Left lung (tissue), 4 donors: ENCODE measurements at regions not wholly inside any gene's neighbourhood (a gene's known extent, or its start where the extent isn't known, plus 50 kb on each side); places are given as distances from the start of the nearest gene placed in this dataset.
A peak's percentile ranks its signal among the peaks of the same experiment; 100 is the strongest.

Experiments used
- ATAC-seq: fragments of 200-7000 bp; cut with Tn5 transposase; one replicate; pipeline ENCODE4 v1.9.1; 2020; ENCODE audit warnings: moderate library complexity
- DNase-seq, 4 donors: peaks; one replicate each; pipeline ENCODE4 v3.0.0-alpha.2; 2013 to 2020
- H3K27ac ChIP-seq, 2 donors: fragments of 200-600 bp; sonication (generic) in 1 of 2; one replicate each; pipeline versions ENCODE4 v1.5.0 to v1.8.0; 2020 to 2021
- H3K27me3 ChIP-seq, 2 donors: fragments of 200-600 bp; sonication (generic) in 1 of 2; one replicate each; pipeline versions ENCODE4 v1.5.0 to v1.8.0; 2020 to 2021
- H3K36me3 ChIP-seq, 2 donors: fragments of 200-600 bp; sonication (generic) in 1 of 2; one replicate each; pipeline versions ENCODE4 v1.5.0 to v1.8.0; 2020 to 2021
- H3K4me1 ChIP-seq, 2 donors: fragments of 200-600 bp; one replicate each; pipeline ENCODE4 v1.8.0; 2021
- H3K4me3 ChIP-seq, 2 donors: fragments of 200-600 bp; sonication (generic) in 1 of 2; one replicate each; pipeline versions ENCODE4 v1.5.0 to v1.8.0; 2020 to 2021; ENCODE audit warnings: mild to moderate bottlenecking in 1 of 2
- H3K9me3 ChIP-seq, 2 donors: fragments of 200-600 bp; sonication (generic) in 1 of 2; one replicate each; pipeline versions ENCODE4 v1.5.0 to v1.8.0; 2020 to 2021
- intact Hi-C, 2 donors: fragments of 100-400 bp; cut with DNase I; formaldehyde crosslinking; loops; one replicate each; pipeline versions ENCODE4 v1.11.2 to v1.14.2; 2022
- TF ChIP-seq, protein P1 (sequence below), 2 donors: fragments of 200-600 bp; sonication (generic) in 1 of 2; IDR thresholded peaks; one replicate each; pipeline versions ENCODE4 v1.5.0 to v1.8.0; 2021; ENCODE audit warnings: antibody characterized with exemption in 2 of 2
- donor health status: DM: no; HTN: yes; CAD: no.
- donor health status: DM: no; HTN: no; CAD: no.

DNA sequence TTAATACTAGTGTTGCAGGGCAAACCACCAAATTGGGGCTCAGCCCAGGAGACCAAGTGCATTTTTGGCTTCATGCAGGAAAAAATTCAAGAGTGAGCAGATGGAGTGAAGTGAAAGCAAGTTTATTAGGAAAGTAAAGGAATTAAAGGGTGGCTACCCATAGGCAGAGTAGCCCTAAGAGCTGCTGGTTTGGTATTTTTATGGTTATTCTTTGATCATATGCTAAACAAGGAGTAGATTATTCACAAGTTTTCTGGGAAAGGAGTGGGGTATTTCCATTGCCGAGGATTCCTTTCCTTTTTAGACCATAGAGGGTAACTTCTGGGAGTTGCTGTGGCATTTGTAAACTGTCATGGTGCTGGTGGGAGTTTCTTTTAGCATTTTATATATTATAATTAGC lies 459.0 kb downstream of the KLF5 start:
- H3K27ac ChIP-seq: no peak overlapping the region
- no peak overlapping the region for H3K4me3 ChIP-seq
- DNase-seq (no peak), ATAC-seq (no peak)
- H3K36me3 ChIP-seq: no peaks in the 10 kb centered on the region
- no peaks in the 10 kb centered on the region for H3K9me3 ChIP-seq
- TF ChIP-seq, protein P1, sequence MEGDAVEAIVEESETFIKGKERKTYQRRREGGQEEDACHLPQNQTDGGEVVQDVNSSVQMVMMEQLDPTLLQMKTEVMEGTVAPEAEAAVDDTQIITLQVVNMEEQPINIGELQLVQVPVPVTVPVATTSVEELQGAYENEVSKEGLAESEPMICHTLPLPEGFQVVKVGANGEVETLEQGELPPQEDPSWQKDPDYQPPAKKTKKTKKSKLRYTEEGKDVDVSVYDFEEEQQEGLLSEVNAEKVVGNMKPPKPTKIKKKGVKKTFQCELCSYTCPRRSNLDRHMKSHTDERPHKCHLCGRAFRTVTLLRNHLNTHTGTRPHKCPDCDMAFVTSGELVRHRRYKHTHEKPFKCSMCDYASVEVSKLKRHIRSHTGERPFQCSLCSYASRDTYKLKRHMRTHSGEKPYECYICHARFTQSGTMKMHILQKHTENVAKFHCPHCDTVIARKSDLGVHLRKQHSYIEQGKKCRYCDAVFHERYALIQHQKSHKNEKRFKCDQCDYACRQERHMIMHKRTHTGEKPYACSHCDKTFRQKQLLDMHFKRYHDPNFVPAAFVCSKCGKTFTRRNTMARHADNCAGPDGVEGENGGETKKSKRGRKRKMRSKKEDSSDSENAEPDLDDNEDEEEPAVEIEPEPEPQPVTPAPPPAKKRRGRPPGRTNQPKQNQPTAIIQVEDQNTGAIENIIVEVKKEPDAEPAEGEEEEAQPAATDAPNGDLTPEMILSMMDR (IDR thresholded peaks at IDR 0.05): no peak
- H3K4me1 ChIP-seq: peaks cover 0 to 6% of the 10 kb centered on the region in 2 donors
- no peaks in the 10 kb centered on the region for H3K27me3 ChIP-seq
- intact Hi-C loops: no loop called here

- no peaks in the 10 kb centered on the region for H3K27me3 ChIP-seq
- DNase-seq (no peak), ATAC-seq (peak; percentile 9)
- no peaks in the 10 kb centered on the region for H3K9me3 ChIP-seq
- H3K4me3 ChIP-seq: no peak overlapping the region
- no peaks in the 10 kb centered on the region for H3K36me3 ChIP-seq
- H3K4me1 ChIP-seq: peaks cover 0 to 6% of the 10 kb centered on the region in 2 donors
- intact Hi-C loops: no loop called here
- TF ChIP-seq, protein P1 (IDR thresholded peaks at IDR 0.05): no peak
- no peak overlapping the region for H3K27ac ChIP-seq
These were observed 457.9 kb downstream of the KLF5 start for GRCh38 chr13:73516731-73517130.

DNA sequence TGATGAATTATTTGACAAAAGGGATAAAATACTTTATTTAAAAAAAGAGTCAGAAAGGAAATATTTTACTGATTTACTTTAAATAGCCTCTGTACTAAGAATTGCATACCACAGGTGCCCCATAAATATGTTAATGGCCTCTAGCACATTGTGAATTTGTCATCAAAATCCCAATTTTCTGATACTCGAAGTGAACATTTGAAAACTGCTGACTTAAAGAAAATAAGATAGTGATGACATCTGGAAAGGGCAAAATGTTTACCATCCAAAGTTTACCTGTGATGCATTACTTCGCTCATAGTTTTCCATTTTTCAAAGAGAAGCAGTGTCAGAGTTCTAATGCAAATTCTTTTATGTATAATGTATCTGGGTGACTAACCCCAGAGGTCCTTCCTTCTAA lies 455.4 kb downstream of the KLF5 start:
- Histone ChIP-seq H3K27me3 (no peaks in the 10 kb centered on the region), H3K36me3 (no peaks in the 10 kb centered on the region), H3K27ac (no peak overlapping the region), H3K4me3 (no peak overlapping the region), H3K4me1 (peaks cover 0 to 6% of the 10 kb centered on the region in 2 donors), H3K9me3 (no peaks in the 10 kb centered on the region)
- TF ChIP-seq, protein P1 (IDR thresholded peaks at IDR 0.05): no peak
- intact Hi-C loops: no loop called here
- DNase-seq: no peak
- ATAC-seq: no peak

GRCh38 chr13:73513751-73514150 lies 454.9 kb downstream of the KLF5 start:
- H3K4me3 ChIP-seq: no peak overlapping the region
- H3K4me1 ChIP-seq: peaks cover 0 to 6% of the 10 kb centered on the region in 2 donors
- H3K27me3 ChIP-seq: no peaks in the 10 kb centered on the region
- intact Hi-C loops: no loop called here
- TF ChIP-seq, protein P1 (IDR thresholded peaks at IDR 0.05): no peak
- no peak overlapping the region for H3K27ac ChIP-seq
- ATAC-seq (no peak), DNase-seq (no peak)
- H3K9me3 ChIP-seq: no peaks in the 10 kb centered on the region
- no peaks in the 10 kb centered on the region for H3K36me3 ChIP-seq

DNA sequence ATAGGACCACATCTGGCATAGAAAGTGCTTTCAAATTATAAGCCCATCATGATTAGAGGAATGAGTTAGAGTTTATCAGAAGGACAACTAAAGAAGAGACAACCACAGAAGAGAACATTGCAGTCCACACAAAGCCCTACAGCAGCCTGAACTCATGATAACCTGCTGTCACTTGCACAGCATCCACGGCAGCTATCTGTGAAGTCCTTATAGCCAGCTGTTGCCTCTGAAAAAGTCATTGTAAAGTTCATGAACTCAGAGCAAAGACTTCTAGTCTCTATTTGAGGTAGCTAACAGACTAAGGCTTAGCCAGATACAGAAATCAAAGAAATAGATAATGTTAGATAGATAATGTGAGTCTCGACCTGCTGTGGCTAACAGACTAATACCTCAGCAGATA lies 450.0 kb downstream of the KLF5 start:
- Histone ChIP-seq H3K36me3 (no peaks in the 10 kb centered on the region), H3K27me3 (no peaks in the 10 kb centered on the region), H3K4me1 (no peaks in the 10 kb centered on the region), H3K27ac (no peak overlapping the region), H3K9me3 (no peaks in the 10 kb centered on the region), H3K4me3 (no peak overlapping the region)
- DNase-seq: peak in 2 of 4 donors; percentile 16 to 41
- TF ChIP-seq, protein P1 (IDR thresholded peaks at IDR 0.05): no peak
- no peak for ATAC-seq
- intact Hi-C loops: no loop called here
